ENCODE measurements at regions not wholly inside any gene's neighbourhood (a gene's known extent, or its start where the extent isn't known, plus 50 kb on each side); places are given as distances from the start of the nearest gene placed in this dataset.
"Not testable (repeated sequence)": the region's sequence is repeated elsewhere in the genome, so short reads cannot be mapped to it uniquely, and the experiment has no call there.

- Histone ChIP-seq H3K27me3 (no peaks in the 10 kb centered on the region), H3K36me3 (no peaks in the 10 kb centered on the region), H3K4me3 (no peak overlapping the region), H3K9me3 (no peaks in the 10 kb centered on the region)
- no peak for DNase-seq
These were observed 600.3 kb downstream of the CCDC85A start for GRCh38 chr2:56784046-56784445.

GRCh38 chr2:56801214-56801613, 617.4 kb downstream of the CCDC85A start:
- H3K9me3 ChIP-seq, result no peaks in the 10 kb centered on the region
- H3K4me3 ChIP-seq, result no peak overlapping the region
- H3K27me3 ChIP-seq, result no peaks in the 10 kb centered on the region
- no peak for DNase-seq
- H3K36me3 ChIP-seq, result no peaks in the 10 kb centered on the region

GRCh38 chr2:56801770-56802169, 618.0 kb downstream of the CCDC85A start:
- H3K4me3 ChIP-seq, result no peak overlapping the region
- DNase-seq, result no peak
- H3K9me3 ChIP-seq, result no peaks in the 10 kb centered on the region
- H3K36me3 ChIP-seq, result no peaks in the 10 kb centered on the region
- no peaks in the 10 kb centered on the region for H3K27me3 ChIP-seq

GRCh38 chr2:56803596-56803995, 619.8 kb downstream of the CCDC85A start:
- DNase-seq, result no peak
- H3K9me3 ChIP-seq, result no peaks in the 10 kb centered on the region
- no peak overlapping the region for H3K4me3 ChIP-seq
- no peaks in the 10 kb centered on the region for H3K36me3 ChIP-seq
- no peaks in the 10 kb centered on the region for H3K27me3 ChIP-seq

GRCh38 chr2:56806924-56807323, 623.1 kb downstream of the CCDC85A start:
- H3K36me3 ChIP-seq, result no peaks in the 10 kb centered on the region
- H3K27me3 ChIP-seq, result no peaks in the 10 kb centered on the region
- H3K4me3 ChIP-seq, result no peak overlapping the region
- DNase-seq, result no peak
- H3K9me3 ChIP-seq, result no peaks in the 10 kb centered on the region

GRCh38 chr2:56807861-56808260, 624.1 kb downstream of the CCDC85A start:
- no peak for DNase-seq
- no peaks in the 10 kb centered on the region for H3K36me3 ChIP-seq
- H3K27me3 ChIP-seq, result no peaks in the 10 kb centered on the region
- no peak overlapping the region for H3K4me3 ChIP-seq
- H3K9me3 ChIP-seq, result no peaks in the 10 kb centered on the region

- H3K27me3 ChIP-seq, result no peaks in the 10 kb centered on the region
- no peaks in the 10 kb centered on the region for H3K36me3 ChIP-seq
- H3K9me3 ChIP-seq, result no peaks in the 10 kb centered on the region
- no peak overlapping the region for H3K4me3 ChIP-seq
- no peak for DNase-seq
These were observed 627.6 kb downstream of the CCDC85A start for GRCh38 chr2:56811401-56811800.

- no peaks in the 10 kb centered on the region for H3K27me3 ChIP-seq
- no peaks in the 10 kb centered on the region for H3K36me3 ChIP-seq
- DNase-seq, result no peak
- H3K4me3 ChIP-seq, result no peak overlapping the region
- no peaks in the 10 kb centered on the region for H3K9me3 ChIP-seq
These were observed 628.6 kb downstream of the CCDC85A start for GRCh38 chr2:56812432-56812831.

GRCh38 chr2:56813490-56813889, 629.7 kb downstream of the CCDC85A start:
- Histone ChIP-seq H3K36me3 (no peaks in the 10 kb centered on the region), H3K4me3 (no peak overlapping the region), H3K27me3 (no peaks in the 10 kb centered on the region), H3K9me3 (no peaks in the 10 kb centered on the region)
- DNase-seq, result no peak

- no peaks in the 10 kb centered on the region for H3K9me3 ChIP-seq
- H3K4me3 ChIP-seq, result no peak overlapping the region
- no peak for DNase-seq
- no peaks in the 10 kb centered on the region for H3K27me3 ChIP-seq
- no peaks in the 10 kb centered on the region for H3K36me3 ChIP-seq
These were observed 632.9 kb downstream of the CCDC85A start for GRCh38 chr2:56816666-56817065.

GRCh38 chr2:56831780-56832179, 648.0 kb downstream of the CCDC85A start:
- Histone ChIP-seq H3K9me3 (no peaks in the 10 kb centered on the region; the same call in 1 of the 2 replicates), H3K27me3 (no peaks in the 10 kb centered on the region), H3K4me3 (no peak overlapping the region), H3K36me3 (no peaks in the 10 kb centered on the region)
- DNase-seq, result no peak

GRCh38 chr2:56834686-56835085, 650.9 kb downstream of the CCDC85A start:
- H3K27me3 ChIP-seq, result no peaks in the 10 kb centered on the region
- no peaks in the 10 kb centered on the region; the same call in 1 of the 2 replicates for H3K9me3 ChIP-seq
- no peak overlapping the region for H3K4me3 ChIP-seq
- no peak for DNase-seq
- H3K36me3 ChIP-seq, result no peaks in the 10 kb centered on the region

- not testable (repeated sequence) for H3K36me3 ChIP-seq, H3K4me3 ChIP-seq, DNase-seq, H3K27me3 ChIP-seq, H3K9me3 ChIP-seq
These were observed 656.2 kb downstream of the CCDC85A start for GRCh38 chr2:56840009-56840408.

- H3K36me3 ChIP-seq, result no peaks in the 10 kb centered on the region
- H3K4me3 ChIP-seq, result no peak overlapping the region
- no peaks in the 10 kb centered on the region for H3K27me3 ChIP-seq
- H3K9me3 ChIP-seq, result no peaks in the 10 kb centered on the region
- DNase-seq, result no peak
These were observed 677.2 kb downstream of the CCDC85A start for GRCh38 chr2:56860991-56861390.

- Histone ChIP-seq H3K36me3 (no peaks in the 10 kb centered on the region), H3K27me3 (no peaks in the 10 kb centered on the region), H3K4me3 (no peak overlapping the region), H3K9me3 (no peaks in the 10 kb centered on the region)
- no peak for DNase-seq
These were observed 687.9 kb downstream of the CCDC85A start for GRCh38 chr2:56871644-56872043.

GRCh38 chr2:56874717-56875116, 690.9 kb downstream of the CCDC85A start:
- Histone ChIP-seq H3K27me3 (no peaks in the 10 kb centered on the region), H3K4me3 (no peak overlapping the region), H3K36me3 (no peaks in the 10 kb centered on the region), H3K9me3 (no peaks in the 10 kb centered on the region)
- DNase-seq, result no peak

GRCh38 chr2:56889738-56890137, 705.9 kb downstream of the CCDC85A start:
- Histone ChIP-seq H3K4me3 (no peak overlapping the region), H3K36me3 (no peaks in the 10 kb centered on the region), H3K27me3 (no peaks in the 10 kb centered on the region), H3K9me3 (no peaks in the 10 kb centered on the region)
- DNase-seq, result no peak

- no peaks in the 10 kb centered on the region for H3K27me3 ChIP-seq
These were observed 708.6 kb downstream of the CCDC85A start for GRCh38 chr2:56892382-56892781.

GRCh38 chr2:56898986-56899385, 715.2 kb downstream of the CCDC85A start:
- H3K9me3 ChIP-seq, result no peaks in the 10 kb centered on the region
- no peak for DNase-seq
- H3K27me3 ChIP-seq, result no peaks in the 10 kb centered on the region
- H3K4me3 ChIP-seq, result no peak overlapping the region
- no peaks in the 10 kb centered on the region for H3K36me3 ChIP-seq

More at GRCh38 chr2:56892382-56892781, 708.6 kb downstream of the CCDC85A start:
- DNase-seq, result no peak
- Histone ChIP-seq H3K36me3 (no peaks in the 10 kb centered on the region), H3K9me3 (no peaks in the 10 kb centered on the region), H3K4me3 (no peak overlapping the region)

Data from MG63 (cell line).